ENCODE measurements at regions not wholly inside any gene's neighbourhood (a gene's known extent, or its start where the extent isn't known, plus 50 kb on each side); places are given as distances from the start of the nearest gene placed in this dataset.
"Not testable (repeated sequence)": the region's sequence is repeated elsewhere in the genome, so short reads cannot be mapped to it uniquely, and the experiment has no call there.

DNA sequence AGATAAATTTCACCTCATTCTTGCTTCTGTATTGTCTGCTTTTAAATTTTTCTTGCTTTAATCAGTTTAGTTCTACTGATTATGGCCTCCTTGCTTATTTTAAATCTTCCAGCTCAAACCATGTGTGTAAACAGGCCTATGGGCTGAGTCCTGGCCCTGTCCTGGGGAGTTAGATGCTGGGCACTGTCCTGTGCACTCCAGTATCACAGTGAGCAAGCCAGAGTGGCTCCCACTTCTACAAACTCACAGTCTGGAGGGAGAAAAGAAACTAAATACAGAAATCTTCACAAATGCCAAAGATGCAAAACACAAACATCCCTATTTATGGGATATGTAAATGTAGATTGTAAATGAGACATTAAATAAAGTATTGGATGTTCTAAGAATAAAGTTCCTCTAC is 101.1 kb upstream of the POGK start:
- no peaks in the 10 kb centered on the region for H3K27me3 ChIP-seq
- intact Hi-C loops (cut with DNase I), result no loop called here
- no peak for DNase-seq
- H3K36me3 ChIP-seq, result no peaks in the 10 kb centered on the region
- no peak overlapping the region for H3K4me3 ChIP-seq
- H3K4me1 ChIP-seq, result no peaks in the 10 kb centered on the region
- no peaks in the 10 kb centered on the region for H3K9me3 ChIP-seq
- TF ChIP-seq, protein P1, sequence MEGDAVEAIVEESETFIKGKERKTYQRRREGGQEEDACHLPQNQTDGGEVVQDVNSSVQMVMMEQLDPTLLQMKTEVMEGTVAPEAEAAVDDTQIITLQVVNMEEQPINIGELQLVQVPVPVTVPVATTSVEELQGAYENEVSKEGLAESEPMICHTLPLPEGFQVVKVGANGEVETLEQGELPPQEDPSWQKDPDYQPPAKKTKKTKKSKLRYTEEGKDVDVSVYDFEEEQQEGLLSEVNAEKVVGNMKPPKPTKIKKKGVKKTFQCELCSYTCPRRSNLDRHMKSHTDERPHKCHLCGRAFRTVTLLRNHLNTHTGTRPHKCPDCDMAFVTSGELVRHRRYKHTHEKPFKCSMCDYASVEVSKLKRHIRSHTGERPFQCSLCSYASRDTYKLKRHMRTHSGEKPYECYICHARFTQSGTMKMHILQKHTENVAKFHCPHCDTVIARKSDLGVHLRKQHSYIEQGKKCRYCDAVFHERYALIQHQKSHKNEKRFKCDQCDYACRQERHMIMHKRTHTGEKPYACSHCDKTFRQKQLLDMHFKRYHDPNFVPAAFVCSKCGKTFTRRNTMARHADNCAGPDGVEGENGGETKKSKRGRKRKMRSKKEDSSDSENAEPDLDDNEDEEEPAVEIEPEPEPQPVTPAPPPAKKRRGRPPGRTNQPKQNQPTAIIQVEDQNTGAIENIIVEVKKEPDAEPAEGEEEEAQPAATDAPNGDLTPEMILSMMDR (IDR thresholded peaks at IDR 0.05), result no peak
- no peak for TF ChIP-seq POLR2AphosphoS5 (IDR thresholded peaks at IDR 0.05)
- no peak for TF ChIP-seq POLR2A (IDR thresholded peaks at IDR 0.05)
- TF ChIP-seq EP300 (IDR thresholded peaks at IDR 0.05), result no peak
- no peak overlapping the region for H3K27ac ChIP-seq

DNA sequence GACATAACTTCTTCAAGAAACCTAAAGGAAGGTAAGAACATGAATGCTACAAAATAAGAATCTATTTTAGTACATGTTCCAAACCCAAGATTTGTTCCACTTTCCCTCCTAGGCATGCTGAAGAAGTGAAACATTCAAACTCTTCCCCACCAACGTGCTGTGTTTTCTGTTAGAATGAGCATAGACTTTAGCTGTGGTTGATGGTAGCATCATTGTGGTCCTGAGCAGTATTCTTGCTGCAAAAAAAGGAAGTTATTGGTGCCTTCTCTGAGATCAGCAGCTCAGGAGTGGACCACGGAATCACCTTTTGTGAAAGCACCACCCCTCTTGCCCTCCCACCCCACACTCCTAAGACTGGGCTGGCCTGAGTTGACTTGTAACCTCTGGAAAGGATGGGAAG is 100.4 kb upstream of the POGK start:
- DNase-seq, result no peak
- H3K36me3 ChIP-seq, result no peaks in the 10 kb centered on the region
- H3K4me3 ChIP-seq, result no peak overlapping the region
- H3K27me3 ChIP-seq, result no peaks in the 10 kb centered on the region
- H3K4me1 ChIP-seq, result no peaks in the 10 kb centered on the region
- H3K27ac ChIP-seq, result no peak overlapping the region
- intact Hi-C loops (cut with DNase I), result no loop called here
- 42 to 60% methylated on average over 2 of the region's 2 CpGs for WGBS, 2 donors
- no peaks in the 10 kb centered on the region for H3K9me3 ChIP-seq
- TF ChIP-seq, protein P1 (IDR thresholded peaks at IDR 0.05), result no peak
- TF ChIP-seq EP300 (IDR thresholded peaks at IDR 0.05), result no peak

DNA sequence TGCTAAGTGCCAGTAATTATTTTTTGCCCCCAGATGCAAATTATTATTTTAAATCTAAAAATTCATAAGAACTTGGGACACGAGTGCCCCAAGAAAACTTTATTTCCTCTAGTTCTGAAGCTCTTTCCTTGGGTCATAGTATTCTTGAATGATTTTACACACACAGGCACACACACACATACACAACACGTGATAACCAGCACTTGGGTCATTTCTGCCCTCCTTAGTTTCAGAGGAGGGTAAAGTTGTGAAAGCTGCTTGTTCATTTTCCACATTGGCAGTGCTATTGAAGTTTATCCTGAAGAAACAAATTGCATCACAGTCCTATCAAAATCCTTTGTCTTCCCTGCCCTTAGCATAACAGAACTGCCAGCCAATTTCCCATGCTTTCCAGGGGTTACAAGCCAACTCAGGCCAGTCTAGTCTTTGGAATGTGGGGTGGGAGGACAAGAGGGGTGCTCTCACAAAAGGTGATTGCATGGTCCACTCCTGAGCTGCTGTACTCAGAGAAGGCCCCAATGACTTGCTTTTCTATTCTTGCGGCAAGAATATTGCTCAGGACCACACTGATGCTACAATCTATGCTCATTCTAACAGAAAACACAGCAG is 98.5 kb upstream of the POGK start:
- H3K4me1 ChIP-seq, result no peaks in the 10 kb centered on the region
- no peak for TF ChIP-seq EP300 (IDR thresholded peaks at IDR 0.05)
- TF ChIP-seq POLR2A (IDR thresholded peaks at IDR 0.05), result no peak
- no peak for TF ChIP-seq POLR2AphosphoS5 (IDR thresholded peaks at IDR 0.05)
- TF ChIP-seq, protein P1 (IDR thresholded peaks at IDR 0.05), result no peak
- 74 to 87% methylated on average over 3 of the region's 3 CpGs for WGBS, 2 donors
- DNase-seq, result no peak
- H3K36me3 ChIP-seq, result no peaks in the 10 kb centered on the region
- intact Hi-C loops (cut with DNase I), result no loop called here
- H3K27me3 ChIP-seq, result no peaks in the 10 kb centered on the region
- H3K27ac ChIP-seq, result no peak overlapping the region
- peaks cover 0 to 6% (median 1%) of the 10 kb centered on the region in 4 donors for H3K9me3 ChIP-seq
- H3K4me3 ChIP-seq, result no peak overlapping the region

DNA sequence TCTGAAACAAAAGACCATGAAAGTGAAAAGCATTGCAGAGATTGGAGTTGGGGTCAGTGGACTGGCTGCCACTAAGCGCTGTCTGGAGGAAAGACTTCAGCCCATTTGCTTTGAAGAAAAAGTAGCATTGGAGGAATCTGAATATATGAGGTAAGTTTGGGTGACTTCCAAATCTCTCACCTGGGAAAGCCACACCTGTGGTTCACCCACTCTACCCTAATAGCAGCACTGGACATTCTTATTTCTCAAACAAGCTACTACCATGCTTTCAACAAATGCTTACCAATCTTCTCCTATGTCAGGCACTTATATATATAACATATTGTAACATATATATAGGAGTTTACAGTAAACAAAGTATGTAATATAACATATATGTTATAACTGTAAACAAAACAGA is 76.0 kb upstream of the POGK start:
- Histone ChIP-seq H3K27ac (no peak overlapping the region), H3K4me1 (no peaks in the 10 kb centered on the region), H3K36me3 (no peaks in the 10 kb centered on the region), H3K4me3 (no peak overlapping the region), H3K9me3 (no peaks in the 10 kb centered on the region), H3K27me3 (no peaks in the 10 kb centered on the region)
- intact Hi-C loops (cut with DNase I), result no loop called here
- no peak for TF ChIP-seq EP300 (IDR thresholded peaks at IDR 0.05)
- TF ChIP-seq, protein P1 (IDR thresholded peaks at IDR 0.05), result no peak
- no peak for TF ChIP-seq POLR2AphosphoS5 (IDR thresholded peaks at IDR 0.05)
- TF ChIP-seq POLR2A (IDR thresholded peaks at IDR 0.05), result no peak
- DNase-seq, result no peak
- 96 to 98% methylated on average over 1 of the region's 1 CpG for whole genome bisulfite sequencing, 2 donors

DNA sequence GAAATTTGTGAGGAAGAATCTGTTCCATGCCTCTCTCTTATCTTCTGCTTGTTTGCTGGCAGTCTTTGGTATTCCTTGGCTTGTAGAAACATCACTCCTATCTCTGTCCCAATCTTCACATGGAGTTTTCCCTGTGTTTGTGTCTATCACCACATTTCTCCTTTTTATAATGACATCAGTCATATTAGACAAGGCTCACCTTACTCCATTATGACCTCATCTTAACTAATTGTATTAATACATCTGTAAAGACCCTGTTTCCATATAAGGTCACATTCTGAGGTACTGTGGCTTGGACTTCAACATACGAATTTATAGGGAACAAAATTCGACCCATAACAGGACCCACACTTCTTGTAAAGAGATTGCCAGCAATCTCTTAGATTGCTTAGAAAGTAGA is 72.3 kb upstream of the POGK start:
- H3K4me1 ChIP-seq, result no peaks in the 10 kb centered on the region
- WGBS, 2 donors, result 50 to 70% methylated on average over 2 of the region's 2 CpGs

DNA sequence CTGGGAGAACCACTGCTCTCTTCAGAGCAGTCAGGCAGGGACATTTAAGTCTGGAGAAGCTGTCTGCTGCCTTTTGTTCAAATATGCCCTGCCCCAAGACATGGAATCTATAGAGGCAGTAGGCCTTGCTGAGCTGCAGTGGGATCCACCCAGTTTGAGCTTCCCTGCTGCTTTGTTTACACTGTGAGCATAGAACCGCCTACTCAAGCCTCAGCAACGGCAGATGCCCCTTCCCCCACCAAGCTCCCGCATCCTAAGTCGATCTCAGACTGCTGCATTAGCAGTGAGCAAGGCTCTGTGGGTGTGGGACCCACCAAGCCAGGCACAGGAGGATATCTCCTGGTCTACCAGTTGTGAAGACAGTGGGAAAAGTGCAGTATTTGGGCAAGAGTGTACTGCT is 54.6 kb upstream of the POGK start:
- DNase-seq; H3K27ac ChIP-seq; H3K36me3 ChIP-seq; intact Hi-C loops (cut with DNase I); H3K27me3 ChIP-seq; H3K4me1 ChIP-seq; H3K9me3 ChIP-seq; H3K4me3 ChIP-seq: not testable (repeated sequence)
- 29 to 37% methylated on average over 4 of the region's 4 CpGs for WGBS, 2 donors

More for the DNA sequence above, 72.3 kb upstream of the POGK start:
- Histone ChIP-seq H3K9me3 (peaks cover 0 to 5% (median 3%) of the 10 kb centered on the region in 4 donors), H3K4me3 (no peak overlapping the region), H3K36me3 (no peaks in the 10 kb centered on the region), H3K27ac (no peak overlapping the region), H3K27me3 (no peaks in the 10 kb centered on the region)
- TF ChIP-seq, protein P1 (IDR thresholded peaks at IDR 0.05), result no peak
- TF ChIP-seq POLR2A (IDR thresholded peaks at IDR 0.05) (no peak), EP300 (IDR thresholded peaks at IDR 0.05) (no peak), POLR2AphosphoS5 (IDR thresholded peaks at IDR 0.05) (no peak)
- intact Hi-C loops (cut with DNase I), result no loop called here
- DNase-seq, result no peak
